PC-3 (cell line): ENCODE measurements at regions not wholly inside any gene's neighbourhood (a gene's known extent, or its start where the extent isn't known, plus 50 kb on each side); places are given as distances from the start of the nearest gene placed in this dataset.

Experiments used
- CTCF ChIP-seq: fragments of 300-600 bp; sonication (generic); conservative IDR thresholded peaks from 2 replicates; pipeline ENCODE4 v1.5.1; 2017; ENCODE audit warnings: antibody characterized with exemption, low read depth, mild to moderate bottlenecking, low read length
- EZH2 ChIP-seq: fragments of 300-600 bp; sonication (generic); IDR thresholded peaks from one replicate; pipeline ENCODE4 v1.6.1; 2017; ENCODE audit warnings: antibody characterized with exemption, mild to moderate bottlenecking, low read length; ENCODE audit not compliant: unreplicated experiment
- EZH2phosphoT487 ChIP-seq: fragments of 300-600 bp; sonication (generic); IDR thresholded peaks from 2 replicates; pipeline ENCODE4 v1.6.1; 2018; ENCODE audit warnings: mild to moderate bottlenecking, antibody characterized with exemption, low read length, borderline replicate concordance

- no peak for TF ChIP-seq CTCF
- TF ChIP-seq EZH2phosphoT487: no peak
- TF ChIP-seq EZH2: no peak
These were observed 57.7 kb upstream of the KLF14 start for GRCh38 chr7:130791746-130792145.
